B cell (primary cell): ENCODE measurements at regions not wholly inside any gene's neighbourhood (a gene's known extent, or its start where the extent isn't known, plus 50 kb on each side); places are given as distances from the start of the nearest gene placed in this dataset.

ENCODE experiments used
- CTCF ChIP-seq: fragments of 200-600 bp; IDR thresholded peaks from one replicate; pipeline ENCODE4 v1.8.0; 2022; ENCODE audit warnings: antibody characterized with exemption, mild to moderate bottlenecking
- EZH2 ChIP-seq: IDR thresholded peaks from 2 replicates; pipeline ENCODE4 v1.6.1; 2012; ENCODE audit warnings: borderline replicate concordance, low read depth, mild to moderate bottlenecking, moderate library complexity, low read length; ENCODE audit not compliant: insufficient read depth, poor library complexity, severe bottlenecking

- no peak for TF ChIP-seq CTCF
- TF ChIP-seq EZH2 = no peak
These were observed 113.0 kb downstream of the TEX26 start for GRCh38 chr13:31045286-31046081.
